ENCODE measurements at regions not wholly inside any gene's neighbourhood (a gene's known extent, or its start where the extent isn't known, plus 50 kb on each side); places are given as distances from the start of the nearest gene placed in this dataset.

- in situ Hi-C loops (cut with HindIII; ENCODE audit: low pct_ligation_motif_present, low sequenced_read_pairs), result no loop called here
- DNase-seq, result no peak
- TF ChIP-seq, protein P1, sequence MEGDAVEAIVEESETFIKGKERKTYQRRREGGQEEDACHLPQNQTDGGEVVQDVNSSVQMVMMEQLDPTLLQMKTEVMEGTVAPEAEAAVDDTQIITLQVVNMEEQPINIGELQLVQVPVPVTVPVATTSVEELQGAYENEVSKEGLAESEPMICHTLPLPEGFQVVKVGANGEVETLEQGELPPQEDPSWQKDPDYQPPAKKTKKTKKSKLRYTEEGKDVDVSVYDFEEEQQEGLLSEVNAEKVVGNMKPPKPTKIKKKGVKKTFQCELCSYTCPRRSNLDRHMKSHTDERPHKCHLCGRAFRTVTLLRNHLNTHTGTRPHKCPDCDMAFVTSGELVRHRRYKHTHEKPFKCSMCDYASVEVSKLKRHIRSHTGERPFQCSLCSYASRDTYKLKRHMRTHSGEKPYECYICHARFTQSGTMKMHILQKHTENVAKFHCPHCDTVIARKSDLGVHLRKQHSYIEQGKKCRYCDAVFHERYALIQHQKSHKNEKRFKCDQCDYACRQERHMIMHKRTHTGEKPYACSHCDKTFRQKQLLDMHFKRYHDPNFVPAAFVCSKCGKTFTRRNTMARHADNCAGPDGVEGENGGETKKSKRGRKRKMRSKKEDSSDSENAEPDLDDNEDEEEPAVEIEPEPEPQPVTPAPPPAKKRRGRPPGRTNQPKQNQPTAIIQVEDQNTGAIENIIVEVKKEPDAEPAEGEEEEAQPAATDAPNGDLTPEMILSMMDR (IDR thresholded peaks at IDR 0.05; ENCODE audit: low read depth, low read length, missing control alignments), result no peak
Observed at GRCh38 chr6:163766936-163767335, 352.4 kb downstream of the QKI start.

DNA sequence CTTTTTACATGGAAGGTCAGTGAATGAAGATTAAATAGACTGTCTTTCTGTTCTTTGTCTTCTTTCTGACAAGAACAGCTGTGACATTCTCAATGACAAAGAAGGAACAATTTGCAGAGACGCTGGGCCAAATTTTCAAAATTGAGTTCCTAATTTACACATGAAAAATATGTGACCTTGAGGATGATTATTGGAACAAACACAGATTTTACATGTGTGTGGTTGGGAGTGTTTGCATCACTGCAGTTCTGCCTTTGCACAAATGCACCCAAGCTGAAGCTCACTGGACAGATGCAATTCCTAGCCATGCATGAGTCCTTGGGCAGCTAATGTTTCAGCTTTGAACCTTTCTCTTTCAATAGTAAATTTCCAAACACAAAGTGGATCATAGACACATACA is 350.8 kb downstream of the QKI start:
- H3K27ac ChIP-seq, result no peak overlapping the region

More at GRCh38 chr6:163766936-163767335, 352.4 kb downstream of the QKI start:
- Histone ChIP-seq H3K36me3 (replicated peaks) (no peaks in the 10 kb centered on the region), H3K27ac (no peak overlapping the region), H3K27me3 (replicated peaks) (no peaks in the 10 kb centered on the region), H3K4me3 (ENCODE audit: low read depth, low read length) (no peak overlapping the region)

DNA sequence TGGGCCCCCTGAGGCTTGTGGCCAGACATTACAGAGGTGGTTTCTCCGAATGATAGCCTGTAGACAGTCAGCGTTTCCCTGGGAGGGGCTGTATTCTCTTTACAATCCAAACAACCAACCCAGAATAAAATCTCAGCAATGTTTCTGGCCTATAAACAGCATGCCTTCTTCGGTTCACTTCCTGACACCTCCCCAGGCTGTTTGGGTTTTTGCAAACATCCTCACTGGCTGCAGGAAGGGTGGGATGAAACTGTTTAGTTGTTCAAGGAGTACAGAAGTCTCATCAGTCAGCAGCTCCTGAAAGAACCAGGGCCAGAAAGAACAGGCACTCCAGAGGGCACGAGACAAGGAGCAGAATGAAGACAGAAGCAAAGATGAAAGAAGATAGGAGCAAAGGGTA is 350.0 kb downstream of the QKI start:
- TF ChIP-seq, protein P1 (IDR thresholded peaks at IDR 0.05; ENCODE audit: low read depth, low read length, missing control alignments), result no peak
- DNase-seq, result peak; percentile 9
- Histone ChIP-seq H3K27me3 (replicated peaks) (no peaks in the 10 kb centered on the region), H3K27ac (no peak overlapping the region), H3K36me3 (replicated peaks) (no peaks in the 10 kb centered on the region), H3K4me3 (ENCODE audit: low read depth, low read length) (no peak overlapping the region)
- in situ Hi-C loops (cut with HindIII; ENCODE audit: low pct_ligation_motif_present, low sequenced_read_pairs), result no loop called here

More for the DNA sequence above, 350.8 kb downstream of the QKI start:
- Histone ChIP-seq H3K36me3 (replicated peaks) (no peaks in the 10 kb centered on the region), H3K4me3 (ENCODE audit: low read depth, low read length) (no peak overlapping the region), H3K27me3 (replicated peaks) (no peaks in the 10 kb centered on the region)
- in situ Hi-C loops (cut with HindIII; ENCODE audit: low pct_ligation_motif_present, low sequenced_read_pairs), result no loop called here
- DNase-seq, result no peak
- TF ChIP-seq, protein P1 (IDR thresholded peaks at IDR 0.05; ENCODE audit: low read depth, low read length, missing control alignments), result no peak

GRCh38 chr6:163761481-163761880 is 347.0 kb downstream of the QKI start:
- no peaks in the 10 kb centered on the region for H3K27me3 ChIP-seq (replicated peaks)
- TF ChIP-seq, protein P1 (IDR thresholded peaks at IDR 0.05; ENCODE audit: low read depth, low read length, missing control alignments), result no peak
- no peaks in the 10 kb centered on the region for H3K36me3 ChIP-seq (replicated peaks)
- no peak overlapping the region for H3K27ac ChIP-seq
- DNase-seq, result no peak
- in situ Hi-C loops (cut with HindIII; ENCODE audit: low pct_ligation_motif_present, low sequenced_read_pairs), result no loop called here
- no peak overlapping the region for H3K4me3 ChIP-seq (ENCODE audit: low read depth, low read length)

- TF ChIP-seq, protein P1 (IDR thresholded peaks at IDR 0.05; ENCODE audit: low read depth, low read length, missing control alignments), result no peak
- no peak for DNase-seq
- Histone ChIP-seq H3K36me3 (replicated peaks) (no peaks in the 10 kb centered on the region), H3K4me3 (ENCODE audit: low read depth, low read length) (no peak overlapping the region), H3K27me3 (replicated peaks) (no peaks in the 10 kb centered on the region), H3K27ac (no peak overlapping the region)
- in situ Hi-C loops (cut with HindIII; ENCODE audit: low pct_ligation_motif_present, low sequenced_read_pairs), result no loop called here
Observed at GRCh38 chr6:163760860-163761259, 346.3 kb downstream of the QKI start.

DNA sequence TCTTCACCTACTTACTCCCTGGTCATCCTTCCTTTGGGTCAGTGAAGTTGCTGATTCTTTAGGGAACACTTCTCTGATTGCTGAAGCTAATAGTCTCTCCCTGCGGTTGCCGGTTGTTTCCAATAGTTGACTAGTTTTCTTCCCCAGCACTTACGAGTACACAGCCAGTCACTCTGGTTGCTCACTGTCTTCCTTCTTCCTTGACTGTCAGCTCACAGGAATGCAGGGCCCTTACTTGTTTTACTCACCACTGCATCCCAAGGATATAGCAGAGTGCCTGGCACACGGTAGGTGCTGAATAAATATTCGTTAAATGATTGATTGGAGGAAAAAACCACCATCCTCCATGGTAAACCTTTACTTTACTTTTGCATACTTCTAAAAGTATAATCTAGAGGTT is 345.0 kb downstream of the QKI start:
- in situ Hi-C loops (cut with HindIII; ENCODE audit: low pct_ligation_motif_present, low sequenced_read_pairs), result no loop called here
- TF ChIP-seq, protein P1 (IDR thresholded peaks at IDR 0.05; ENCODE audit: low read depth, low read length, missing control alignments), result no peak
- Histone ChIP-seq H3K27ac (no peak overlapping the region), H3K27me3 (replicated peaks) (no peaks in the 10 kb centered on the region), H3K4me3 (ENCODE audit: low read depth, low read length) (no peak overlapping the region), H3K36me3 (replicated peaks) (no peaks in the 10 kb centered on the region)
- DNase-seq, result peak; percentile 34

All from brain microvascular endothelial cell (primary cell).